ENCODE measurements at regions not wholly inside any gene's neighbourhood (a gene's known extent, or its start where the extent isn't known, plus 50 kb on each side); places are given as distances from the start of the nearest gene placed in this dataset.

DNA sequence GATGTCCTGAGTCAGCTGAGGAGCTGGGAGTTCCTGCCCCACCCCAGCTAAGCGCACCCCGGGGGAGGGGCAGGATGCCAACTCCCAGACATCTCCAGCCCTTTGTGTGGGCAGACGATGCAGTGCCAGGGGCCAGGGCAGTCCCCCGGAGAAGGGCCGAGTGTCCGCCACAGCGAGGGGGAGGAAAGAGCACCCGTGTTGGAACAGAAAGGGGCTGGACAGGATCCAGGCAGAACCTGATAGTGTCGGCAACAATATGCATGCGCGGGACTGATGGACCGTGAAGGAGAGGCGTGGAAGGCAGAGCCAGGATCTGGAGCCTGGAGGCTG, 1434.7 kb downstream of the BRD1 start (continued):
- TF ChIP-seq, protein P1, sequence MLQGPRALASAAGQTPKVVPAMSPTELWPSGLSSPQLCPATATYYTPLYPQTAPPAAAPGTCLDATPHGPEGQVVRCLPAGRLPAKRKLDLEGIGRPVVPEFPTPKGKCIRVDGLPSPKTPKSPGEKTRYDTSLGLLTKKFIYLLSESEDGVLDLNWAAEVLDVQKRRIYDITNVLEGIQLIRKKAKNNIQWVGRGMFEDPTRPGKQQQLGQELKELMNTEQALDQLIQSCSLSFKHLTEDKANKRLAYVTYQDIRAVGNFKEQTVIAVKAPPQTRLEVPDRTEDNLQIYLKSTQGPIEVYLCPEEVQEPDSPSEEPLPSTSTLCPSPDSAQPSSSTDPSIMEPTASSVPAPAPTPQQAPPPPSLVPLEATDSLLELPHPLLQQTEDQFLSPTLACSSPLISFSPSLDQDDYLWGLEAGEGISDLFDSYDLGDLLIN (CRISPR knock-in tag; IDR thresholded peaks at IDR 0.05; ENCODE audit: borderline replicate concordance) = no peak
- TF ChIP-seq RAD51 (IDR thresholded peaks at IDR 0.05; ENCODE audit: borderline replicate concordance) = no peak
- no peak for TF ChIP-seq ZNF207 (IDR thresholded peaks at IDR 0.05; ENCODE audit: borderline replicate concordance)
- TF ChIP-seq JDP2 (CRISPR knock-in tag; IDR thresholded peaks at IDR 0.05; ENCODE audit: borderline replicate concordance) = no peak

DNA sequence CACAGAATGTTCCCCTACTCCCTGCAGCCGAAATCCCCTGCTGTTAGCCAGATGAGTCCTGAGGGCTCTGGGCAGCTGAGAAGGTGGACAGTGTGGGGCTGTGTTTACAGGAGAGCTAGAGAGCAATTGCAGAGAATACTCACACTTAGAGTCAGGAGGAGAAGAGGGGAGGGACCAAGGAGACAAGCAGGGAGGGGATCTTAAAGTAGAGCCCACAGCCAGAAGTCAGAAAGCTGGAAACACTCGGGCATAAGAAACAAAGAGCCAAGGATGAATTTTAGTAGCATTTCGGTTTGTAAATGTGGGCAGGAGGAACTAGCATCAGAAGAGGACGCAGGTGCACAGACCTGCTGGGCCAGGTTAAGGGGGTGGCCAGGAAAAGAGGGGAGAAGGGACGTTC, 1435.9 kb downstream of the BRD1 start:
- in situ Hi-C loops (cut with HindIII; ENCODE audit: extremely low pct_ligation_motif_present, low pct_unique_long_range_greater_than_20kb) = no loop called here
- no peak for DNase-seq (ENCODE audit: low spot score)
- WGBS (ENCODE audit: low lambda C conversion rate) = 15% methylated on average over 5 of the region's 5 CpGs

More for the DNA sequence above, 1435.9 kb downstream of the BRD1 start:
- no peak overlapping the region for H3K9ac ChIP-seq (ENCODE audit: insufficient read depth, low read depth, low read length)
- H3K27me3 ChIP-seq (ENCODE audit: control insufficient read depth in 1 of 2, insufficient read depth in 2 of 2, low read length in 2 of 2) = peaks cover 0 to 27% of the 10 kb centered on the region in 2 experiments; a peak in 1 of 5 replicates
- no peak overlapping the region for H2AFZ ChIP-seq (ENCODE audit: low read length)
- CTCF ChIA-PET (ENCODE audit: low intra/inter-chr PET ratio, low total read pairs) = no interaction called here
- H3K9me3 ChIP-seq (ENCODE audit: low read length) = no peaks in the 10 kb centered on the region
- no peak for FAIRE-seq
- ATAC-seq = no peak
- TF ChIP-seq KDM5B (CRISPR knock-in tag; IDR thresholded peaks at IDR 0.05; ENCODE audit: borderline replicate concordance) (no peak), ZNF737 (CRISPR knock-in tag; IDR thresholded peaks at IDR 0.05; ENCODE audit: borderline replicate concordance) (no peak), JUN (CRISPR knock-in tag; IDR thresholded peaks at IDR 0.05) (no peak), CCDC6 (CRISPR knock-in tag; IDR thresholded peaks at IDR 0.05) (no peak), GLI4 (CRISPR knock-in tag; IDR thresholded peaks at IDR 0.05; ENCODE audit: borderline replicate concordance) (no peak), KDM5A (IDR thresholded peaks at IDR 0.05; ENCODE audit: borderline replicate concordance, low read length) (no peak), ZNF343 (CRISPR knock-in tag; IDR thresholded peaks at IDR 0.05) (no peak), SKI (IDR thresholded peaks at IDR 0.05; ENCODE audit: partially characterized antibody) (no peak), NFYC (CRISPR knock-in tag; IDR thresholded peaks at IDR 0.05) (no peak), IKZF1 (IDR thresholded peaks at IDR 0.05) (no peak), EZH2 (conservative IDR thresholded peaks at IDR 0.05; ENCODE audit: low read depth, low read length) (no peak), HOXA7 (CRISPR knock-in tag; IDR thresholded peaks at IDR 0.05) (no peak), HHEX (CRISPR knock-in tag; IDR thresholded peaks at IDR 0.05) (no peak), ZSCAN22 (CRISPR knock-in tag; IDR thresholded peaks at IDR 0.05) (no peak), PCBP2 (optimal IDR thresholded peaks at IDR 0.05; ENCODE audit: low read depth, low read length, poor library complexity, severe bottlenecking) (no peak), NFE2L2 (IDR thresholded peaks at IDR 0.05; ENCODE audit: low read length) (no peak), ATF7-NPFF (CRISPR knock-in tag; IDR thresholded peaks at IDR 0.05; ENCODE audit: low read depth) (no peak)
- TF ChIP-seq, protein P2, sequence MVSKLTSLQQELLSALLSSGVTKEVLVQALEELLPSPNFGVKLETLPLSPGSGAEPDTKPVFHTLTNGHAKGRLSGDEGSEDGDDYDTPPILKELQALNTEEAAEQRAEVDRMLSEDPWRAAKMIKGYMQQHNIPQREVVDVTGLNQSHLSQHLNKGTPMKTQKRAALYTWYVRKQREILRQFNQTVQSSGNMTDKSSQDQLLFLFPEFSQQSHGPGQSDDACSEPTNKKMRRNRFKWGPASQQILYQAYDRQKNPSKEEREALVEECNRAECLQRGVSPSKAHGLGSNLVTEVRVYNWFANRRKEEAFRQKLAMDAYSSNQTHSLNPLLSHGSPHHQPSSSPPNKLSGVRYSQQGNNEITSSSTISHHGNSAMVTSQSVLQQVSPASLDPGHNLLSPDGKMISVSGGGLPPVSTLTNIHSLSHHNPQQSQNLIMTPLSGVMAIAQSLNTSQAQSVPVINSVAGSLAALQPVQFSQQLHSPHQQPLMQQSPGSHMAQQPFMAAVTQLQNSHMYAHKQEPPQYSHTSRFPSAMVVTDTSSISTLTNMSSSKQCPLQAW (CRISPR knock-in tag; IDR thresholded peaks at IDR 0.05) = no peak
- TF ChIP-seq, protein P3, sequence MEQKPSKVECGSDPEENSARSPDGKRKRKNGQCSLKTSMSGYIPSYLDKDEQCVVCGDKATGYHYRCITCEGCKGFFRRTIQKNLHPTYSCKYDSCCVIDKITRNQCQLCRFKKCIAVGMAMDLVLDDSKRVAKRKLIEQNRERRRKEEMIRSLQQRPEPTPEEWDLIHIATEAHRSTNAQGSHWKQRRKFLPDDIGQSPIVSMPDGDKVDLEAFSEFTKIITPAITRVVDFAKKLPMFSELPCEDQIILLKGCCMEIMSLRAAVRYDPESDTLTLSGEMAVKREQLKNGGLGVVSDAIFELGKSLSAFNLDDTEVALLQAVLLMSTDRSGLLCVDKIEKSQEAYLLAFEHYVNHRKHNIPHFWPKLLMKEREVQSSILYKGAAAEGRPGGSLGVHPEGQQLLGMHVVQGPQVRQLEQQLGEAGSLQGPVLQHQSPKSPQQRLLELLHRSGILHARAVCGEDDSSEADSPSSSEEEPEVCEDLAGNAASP (CRISPR knock-in tag; IDR thresholded peaks at IDR 0.05; ENCODE audit: borderline replicate concordance) = no peak
- peaks cover 7% of the 10 kb centered on the region for H3K4me1 ChIP-seq (ENCODE audit: insufficient read depth, low read length)
- H3K79me2 ChIP-seq (ENCODE audit: insufficient read depth, low read length) = no peaks in the 10 kb centered on the region
- POLR2A ChIA-PET = no interaction called here
- no peaks in the 10 kb centered on the region for H4K20me1 ChIP-seq (ENCODE audit: insufficient read depth, low read length)
- no peaks in the 10 kb centered on the region for H3K36me3 ChIP-seq (replicated peaks in 1 of 2; ENCODE audit: control insufficient read depth in 1 of 2, insufficient read depth in 2 of 2, low read length in 2 of 2)
- no TSS peak for BruUV-seq (replicated peaks)
- intact Hi-C loops (cut with micrococcal nuclease; ENCODE audit: unreplicated experiment) = no loop called here
- H3K4me3 ChIP-seq (replicated peaks in 1 of 3; ENCODE audit: insufficient read depth in 1 of 3, low read depth in 2 of 3, low read length in 3 of 3) = no peak overlapping the region
- no peak overlapping the region for H3K27ac ChIP-seq (ENCODE audit: extremely low read length, insufficient read depth, low read length)
- H3K4me2 ChIP-seq (ENCODE audit: low read depth, low read length) = no peak overlapping the region

Measured in HepG2 (cell line).